Muscle layer of duodenum (tissue), 2 donors: ENCODE measurements at regions not wholly inside any gene's neighbourhood (a gene's known extent, or its start where the extent isn't known, plus 50 kb on each side); places are given as distances from the start of the nearest gene placed in this dataset.
"Not testable (repeated sequence)": the region's sequence is repeated elsewhere in the genome, so short reads cannot be mapped to it uniquely, and the experiment has no call there.

ENCODE experiments used
- H3K27ac ChIP-seq: one replicate; pipeline ENCODE4 v1.7.0; 2013; ENCODE audit warnings: mild to moderate bottlenecking, low read length
- H3K27me3 ChIP-seq: one replicate; pipeline ENCODE4 v1.7.0; 2013; ENCODE audit warnings: low read depth, mild to moderate bottlenecking, control low read depth, low read length
- H3K36me3 ChIP-seq, 2 donors: one replicate each; pipeline ENCODE4 v1.7.0; 2013; ENCODE audit warnings: low read length in 2 of 2, control low read depth in 1 of 2, mild to moderate bottlenecking in 1 of 2; ENCODE audit not compliant: insufficient read depth in 2 of 2, control insufficient read depth in 1 of 2
- H3K4me1 ChIP-seq, 2 donors: one replicate each; pipeline ENCODE4 v1.7.0; 2013; ENCODE audit warnings: low read length in 2 of 2, mild to moderate bottlenecking in 2 of 2, control low read depth in 1 of 2, moderate library complexity in 1 of 2; ENCODE audit not compliant: insufficient read depth in 2 of 2, control insufficient read depth in 1 of 2
- H3K4me3 ChIP-seq, 2 donors: one replicate each; pipeline ENCODE4 v1.7.0; 2013; ENCODE audit warnings: low read length in 2 of 2, low read depth in 1 of 2, mild to moderate bottlenecking in 1 of 2
- H3K9me3 ChIP-seq, 2 donors: one replicate each; pipeline ENCODE4 v1.7.0; 2013; ENCODE audit warnings: low read length in 2 of 2, control low read depth in 1 of 2, mild to moderate bottlenecking in 1 of 2; ENCODE audit not compliant: control insufficient read depth in 1 of 2
- donor health status: healthy.

DNA sequence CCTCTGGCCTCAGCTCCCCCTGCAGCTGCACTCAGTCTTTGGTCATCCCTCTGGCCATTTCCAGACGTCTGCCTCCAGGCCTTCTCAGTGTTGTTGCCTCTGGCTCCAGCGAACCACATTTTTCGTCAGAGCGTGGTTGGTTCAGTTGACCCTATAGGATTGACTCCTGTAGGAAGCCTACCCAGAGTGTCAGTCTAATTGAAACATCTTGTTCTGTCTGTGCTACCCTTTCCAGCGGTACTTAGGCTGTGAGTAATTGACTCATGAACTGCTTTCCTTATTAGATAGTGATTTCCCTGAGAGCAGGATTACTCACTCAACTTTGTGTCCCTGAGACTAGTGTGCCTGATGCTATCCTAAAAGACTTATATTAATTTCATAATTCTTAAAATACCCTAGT is 373.2 kb downstream of the ATP23 start:
- Histone ChIP-seq H3K9me3 (no peaks in the 10 kb centered on the region), H3K4me3 (no peak overlapping the region), H3K27me3 (no peaks in the 10 kb centered on the region), H3K36me3 (no peaks in the 10 kb centered on the region), H3K27ac (no peak overlapping the region), H3K4me1 (peaks cover 0 to 5% of the 10 kb centered on the region in 2 donors)

- H3K27ac ChIP-seq: no peak overlapping the region
- H3K9me3 ChIP-seq: no peaks in the 10 kb centered on the region
- H3K4me3 ChIP-seq: no peak overlapping the region
- no peaks in the 10 kb centered on the region for H3K27me3 ChIP-seq
- no peaks in the 10 kb centered on the region for H3K36me3 ChIP-seq
- no peaks in the 10 kb centered on the region for H3K4me1 ChIP-seq
Observed at GRCh38 chr12:58316926-58317325, 375.6 kb downstream of the ATP23 start.

DNA sequence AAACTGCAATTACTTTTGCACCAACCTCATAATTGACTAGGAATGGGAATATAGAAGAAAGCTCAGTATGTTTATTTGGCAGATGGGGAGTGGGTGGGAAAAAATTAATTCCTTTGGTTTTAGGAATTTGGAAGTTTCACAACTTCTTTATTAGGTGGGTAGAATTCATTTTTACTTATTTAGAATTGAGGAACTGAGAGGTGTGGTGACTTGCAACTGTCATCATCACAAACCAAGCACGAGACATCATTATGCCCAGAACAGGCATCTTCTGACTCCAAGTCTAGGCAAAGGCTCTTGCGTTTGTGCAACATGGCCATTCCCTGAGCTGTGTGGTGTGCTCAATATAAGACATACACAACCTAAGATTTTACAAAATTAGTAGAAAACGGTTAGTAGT is 380.0 kb downstream of the ATP23 start:
- H3K27me3 ChIP-seq: no peaks in the 10 kb centered on the region
- no peaks in the 10 kb centered on the region for H3K4me1 ChIP-seq
- no peak overlapping the region for H3K27ac ChIP-seq
- no peaks in the 10 kb centered on the region for H3K9me3 ChIP-seq
- H3K4me3 ChIP-seq: no peak overlapping the region
- H3K36me3 ChIP-seq: no peaks in the 10 kb centered on the region

DNA sequence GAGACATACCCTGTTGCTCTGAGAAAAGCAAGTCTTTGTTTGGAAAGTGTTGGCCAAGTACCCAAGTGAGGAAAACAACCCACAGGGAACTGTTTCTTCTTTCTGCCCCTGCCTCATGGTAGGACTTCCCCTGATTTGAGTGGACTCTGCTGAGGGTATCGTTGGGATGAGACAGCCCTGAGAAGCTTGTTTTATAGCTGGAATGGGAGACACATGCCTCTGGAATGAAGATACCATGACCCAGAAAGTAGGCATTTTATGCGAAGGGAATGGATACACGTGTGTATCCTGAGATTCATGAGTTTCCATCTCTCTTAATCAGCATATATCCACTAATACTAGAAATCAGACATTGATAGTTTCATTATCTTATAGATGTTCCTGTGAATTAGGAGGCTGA is 382.3 kb downstream of the ATP23 start:
- Histone ChIP-seq H3K27me3 (no peaks in the 10 kb centered on the region), H3K36me3 (no peaks in the 10 kb centered on the region), H3K4me3 (no peak overlapping the region)

GRCh38 chr12:58325561-58325960 is 384.2 kb downstream of the ATP23 start:
- Histone ChIP-seq H3K4me1 (no peaks in the 10 kb centered on the region), H3K36me3 (no peaks in the 10 kb centered on the region), H3K4me3 (no peak overlapping the region), H3K9me3 (no peaks in the 10 kb centered on the region), H3K27me3 (no peaks in the 10 kb centered on the region), H3K27ac (no peak overlapping the region)

More for the DNA sequence above, 382.3 kb downstream of the ATP23 start:
- no peaks in the 10 kb centered on the region for H3K4me1 ChIP-seq
- H3K27ac ChIP-seq: no peak overlapping the region
- H3K9me3 ChIP-seq: no peaks in the 10 kb centered on the region

DNA sequence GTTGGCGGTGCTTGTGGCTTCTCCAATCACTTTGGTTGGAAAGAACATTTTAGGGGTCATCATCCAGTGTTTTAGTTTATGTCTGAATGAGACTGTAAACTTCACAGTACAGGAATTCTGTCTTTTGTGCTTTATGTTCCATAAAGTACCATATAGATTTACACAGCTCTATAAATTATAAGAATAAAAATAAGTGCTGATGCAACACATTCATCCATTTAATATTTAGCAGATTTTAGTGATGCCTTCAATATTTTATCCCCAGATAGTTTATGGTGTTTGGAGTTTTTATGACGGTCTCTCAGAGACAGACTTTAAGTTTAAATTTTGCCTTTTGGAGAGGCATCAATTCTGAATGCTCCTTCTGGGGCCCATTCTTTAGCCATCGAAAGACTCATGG is 385.2 kb downstream of the ATP23 start:
- no peak overlapping the region for H3K4me3 ChIP-seq
- H3K36me3 ChIP-seq: no peaks in the 10 kb centered on the region

GRCh38 chr12:58336581-58337242 is 395.3 kb downstream of the ATP23 start:
- not testable (repeated sequence) for H3K9me3 ChIP-seq, H3K36me3 ChIP-seq, H3K4me3 ChIP-seq, H3K27ac ChIP-seq, H3K4me1 ChIP-seq, H3K27me3 ChIP-seq

More for the DNA sequence above, 385.2 kb downstream of the ATP23 start:
- Histone ChIP-seq H3K27ac (no peak overlapping the region), H3K4me1 (no peaks in the 10 kb centered on the region), H3K27me3 (no peaks in the 10 kb centered on the region), H3K9me3 (no peaks in the 10 kb centered on the region)

DNA sequence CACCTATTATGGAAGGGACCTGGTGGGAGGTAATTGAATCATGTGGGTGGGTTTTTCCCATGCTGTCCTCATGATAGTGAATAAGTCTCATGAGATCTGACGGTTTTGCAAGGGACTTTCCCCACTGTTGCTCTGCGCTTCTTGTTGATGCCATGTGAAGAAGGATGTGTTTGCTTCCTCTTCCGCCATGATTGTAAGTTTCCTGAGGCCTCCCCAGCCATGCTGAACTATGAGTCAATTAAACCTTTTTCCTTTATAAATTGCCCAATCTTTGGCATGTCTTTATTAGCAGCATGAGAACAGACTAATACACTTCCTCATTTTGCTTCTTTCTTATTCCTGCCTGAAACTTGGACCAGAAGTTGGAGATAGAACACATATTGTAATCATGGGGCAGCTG is 396.2 kb downstream of the ATP23 start:
- H3K36me3 ChIP-seq, H3K27ac ChIP-seq, H3K9me3 ChIP-seq, H3K4me3 ChIP-seq, H3K27me3 ChIP-seq, H3K4me1 ChIP-seq: not testable (repeated sequence)

DNA sequence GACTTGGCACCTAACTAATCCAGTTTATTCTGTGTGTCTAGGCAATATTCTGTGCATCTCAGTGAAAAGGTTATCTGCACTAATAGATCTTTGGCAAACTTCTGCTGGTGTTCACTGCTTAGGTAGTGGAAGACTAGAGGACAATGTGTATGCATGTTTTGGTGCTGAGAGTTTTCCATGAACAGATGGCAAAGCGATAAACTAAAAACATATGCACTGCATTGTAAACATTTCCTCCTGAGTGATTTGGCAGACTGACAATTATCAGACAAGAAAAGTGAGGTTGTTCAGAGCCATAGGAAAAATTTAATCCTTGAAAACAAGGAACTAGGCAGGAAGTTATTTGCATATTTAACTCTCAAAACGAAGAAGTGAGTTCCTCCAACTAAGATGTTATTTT is 400.4 kb downstream of the ATP23 start:
- H3K4me1 ChIP-seq: no peaks in the 10 kb centered on the region
- H3K27me3 ChIP-seq: no peaks in the 10 kb centered on the region
- H3K27ac ChIP-seq: no peak overlapping the region

GRCh38 chr12:58342736-58343135 is 401.4 kb downstream of the ATP23 start:
- Histone ChIP-seq H3K4me1 (no peaks in the 10 kb centered on the region), H3K27me3 (no peaks in the 10 kb centered on the region), H3K27ac (no peak overlapping the region)

More for the DNA sequence above, 400.4 kb downstream of the ATP23 start:
- Histone ChIP-seq H3K9me3 (no peaks in the 10 kb centered on the region), H3K4me3 (no peak overlapping the region), H3K36me3 (no peaks in the 10 kb centered on the region)

DNA sequence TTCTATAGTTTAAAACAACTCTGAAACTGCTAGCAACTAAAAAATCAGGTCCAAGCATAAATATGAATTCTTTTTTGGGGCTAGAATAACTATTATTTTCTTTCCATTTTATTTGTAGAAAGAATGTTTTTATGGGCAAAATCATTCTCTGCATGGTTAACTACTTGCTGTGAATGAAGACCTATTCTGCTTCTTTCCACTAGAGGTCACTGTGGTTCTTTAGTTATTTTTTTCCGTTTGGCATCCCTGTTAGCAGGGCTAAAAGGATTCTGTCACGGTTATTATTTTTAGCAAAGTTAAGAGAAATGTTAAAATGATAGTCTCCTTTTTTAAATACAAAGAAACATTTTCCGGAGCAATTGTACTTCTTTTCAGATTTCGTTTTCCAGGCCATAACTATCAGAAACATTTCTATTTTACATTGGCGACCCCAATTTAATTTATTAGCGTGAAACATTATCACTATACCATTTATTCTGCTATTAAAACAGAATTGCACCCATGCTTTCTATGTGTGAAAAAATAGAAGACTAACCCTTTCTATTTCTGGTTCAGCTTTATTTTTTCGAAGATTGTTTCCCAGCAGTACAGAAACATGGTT is 404.8 kb downstream of the ATP23 start:
- H3K36me3 ChIP-seq: no peaks in the 10 kb centered on the region
- peaks cover 0 to 6% of the 10 kb centered on the region in 2 donors for H3K9me3 ChIP-seq
- H3K4me1 ChIP-seq: no peaks in the 10 kb centered on the region
- no peaks in the 10 kb centered on the region for H3K27me3 ChIP-seq
- no peak overlapping the region for H3K27ac ChIP-seq
- no peak overlapping the region for H3K4me3 ChIP-seq

More at GRCh38 chr12:58342736-58343135, 401.4 kb downstream of the ATP23 start:
- no peaks in the 10 kb centered on the region for H3K9me3 ChIP-seq
- no peak overlapping the region for H3K4me3 ChIP-seq
- H3K36me3 ChIP-seq: no peaks in the 10 kb centered on the region

- no peak overlapping the region for H3K27ac ChIP-seq
- H3K4me1 ChIP-seq: no peaks in the 10 kb centered on the region
- H3K36me3 ChIP-seq: no peaks in the 10 kb centered on the region
- no peaks in the 10 kb centered on the region for H3K27me3 ChIP-seq
- peaks cover 0 to 6% of the 10 kb centered on the region in 2 donors for H3K9me3 ChIP-seq
- no peak overlapping the region for H3K4me3 ChIP-seq
Observed at GRCh38 chr12:58347188-58347587, 405.8 kb downstream of the ATP23 start.
